ENCODE measurements at regions not wholly inside any gene's neighbourhood (a gene's known extent, or its start where the extent isn't known, plus 50 kb on each side); places are given as distances from the start of the nearest gene placed in this dataset.

- TF ChIP-seq, protein P1, sequence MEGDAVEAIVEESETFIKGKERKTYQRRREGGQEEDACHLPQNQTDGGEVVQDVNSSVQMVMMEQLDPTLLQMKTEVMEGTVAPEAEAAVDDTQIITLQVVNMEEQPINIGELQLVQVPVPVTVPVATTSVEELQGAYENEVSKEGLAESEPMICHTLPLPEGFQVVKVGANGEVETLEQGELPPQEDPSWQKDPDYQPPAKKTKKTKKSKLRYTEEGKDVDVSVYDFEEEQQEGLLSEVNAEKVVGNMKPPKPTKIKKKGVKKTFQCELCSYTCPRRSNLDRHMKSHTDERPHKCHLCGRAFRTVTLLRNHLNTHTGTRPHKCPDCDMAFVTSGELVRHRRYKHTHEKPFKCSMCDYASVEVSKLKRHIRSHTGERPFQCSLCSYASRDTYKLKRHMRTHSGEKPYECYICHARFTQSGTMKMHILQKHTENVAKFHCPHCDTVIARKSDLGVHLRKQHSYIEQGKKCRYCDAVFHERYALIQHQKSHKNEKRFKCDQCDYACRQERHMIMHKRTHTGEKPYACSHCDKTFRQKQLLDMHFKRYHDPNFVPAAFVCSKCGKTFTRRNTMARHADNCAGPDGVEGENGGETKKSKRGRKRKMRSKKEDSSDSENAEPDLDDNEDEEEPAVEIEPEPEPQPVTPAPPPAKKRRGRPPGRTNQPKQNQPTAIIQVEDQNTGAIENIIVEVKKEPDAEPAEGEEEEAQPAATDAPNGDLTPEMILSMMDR (IDR thresholded peaks at IDR 0.05; ENCODE audit: insufficient read depth, low read length, missing control alignments): no peak
- no peak for DNase-seq (ENCODE audit: low read depth, low spot score)
- H3K4me3 ChIP-seq (ENCODE audit: low read depth, low read length): no peak overlapping the region
- ChIA-PET CTCF (no interaction called here), POLR2A (no interaction called here)
Measured at GRCh38 chr5:104213216-104213615, 650.6 kb upstream of the NUDT12 start.

GRCh38 chr5:104199771-104200170, 637.2 kb upstream of the NUDT12 start:
- DNase-seq (ENCODE audit: low read depth, low spot score): no peak
- TF ChIP-seq, protein P1 (IDR thresholded peaks at IDR 0.05; ENCODE audit: insufficient read depth, low read length, missing control alignments): no peak
- no peak overlapping the region for H3K4me3 ChIP-seq (ENCODE audit: low read depth, low read length)
- CTCF ChIA-PET: no interaction called here
- POLR2A ChIA-PET: no interaction called here

DNA sequence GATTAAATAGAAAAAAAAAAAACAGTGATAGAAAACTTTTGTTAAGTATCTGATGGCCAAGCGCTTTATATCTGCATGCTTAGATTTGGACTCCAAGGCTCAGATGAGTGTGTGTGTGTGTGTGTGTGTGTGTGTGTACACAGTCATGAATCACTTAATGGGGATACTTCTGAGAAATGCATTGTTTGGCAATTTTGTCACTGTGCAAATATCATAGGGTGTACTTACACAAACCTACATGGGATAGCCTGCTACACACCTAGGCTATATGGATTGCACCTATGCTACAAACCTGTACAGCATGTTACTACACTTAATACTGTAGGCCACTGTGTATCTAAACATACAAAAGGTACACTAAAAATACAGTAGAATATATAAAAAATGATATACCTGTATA, 635.6 kb upstream of the NUDT12 start:
- CTCF ChIA-PET: no interaction called here
- TF ChIP-seq, protein P1 (IDR thresholded peaks at IDR 0.05; ENCODE audit: insufficient read depth, low read length, missing control alignments): no peak
- DNase-seq (ENCODE audit: low read depth, low spot score): no peak
- no peak overlapping the region for H3K4me3 ChIP-seq (ENCODE audit: low read depth, low read length)
- POLR2A ChIA-PET: no interaction called here

GRCh38 chr5:104189909-104190308, 627.3 kb upstream of the NUDT12 start:
- POLR2A ChIA-PET: no interaction called here
- CTCF ChIA-PET: interaction anchor here (1.3 to 3.9 kb wide), 2 partner anchors 11 to 12 kb away, joined by 5 to 18 read pairs; no protein-coding TSS in a partner anchor
- no peak overlapping the region for H3K4me3 ChIP-seq (ENCODE audit: low read depth, low read length)
- DNase-seq (ENCODE audit: low read depth, low spot score): peak; percentile 57
- TF ChIP-seq, protein P1 (IDR thresholded peaks at IDR 0.05; ENCODE audit: insufficient read depth, low read length, missing control alignments): no peak

- TF ChIP-seq, protein P1 (IDR thresholded peaks at IDR 0.05; ENCODE audit: insufficient read depth, low read length, missing control alignments): no peak
- ChIA-PET POLR2A (no interaction called here), CTCF (interaction anchor here (1.3 to 3.9 kb wide), 2 partner anchors 10 to 13 kb away, joined by 5 to 18 read pairs; no protein-coding TSS in a partner anchor)
- DNase-seq (ENCODE audit: low read depth, low spot score): no peak
- H3K4me3 ChIP-seq (ENCODE audit: low read depth, low read length): no peak overlapping the region
Measured at GRCh38 chr5:104189031-104189430, 626.4 kb upstream of the NUDT12 start.

GRCh38 chr5:104187656-104188055, 625.1 kb upstream of the NUDT12 start:
- ChIA-PET POLR2A (no interaction called here), CTCF (interaction anchor here (3.9 kb wide), 1 partner anchor 9 kb away, joined by 18 read pairs; no protein-coding TSS in a partner anchor)
- no peak for DNase-seq (ENCODE audit: low read depth, low spot score)
- no peak overlapping the region for H3K4me3 ChIP-seq (ENCODE audit: low read depth, low read length)
- TF ChIP-seq, protein P1 (IDR thresholded peaks at IDR 0.05; ENCODE audit: insufficient read depth, low read length, missing control alignments): no peak
